Right atrium auricular region (tissue), 2 donors: ENCODE measurements at regions not wholly inside any gene's neighbourhood (a gene's known extent, or its start where the extent isn't known, plus 50 kb on each side); places are given as distances from the start of the nearest gene placed in this dataset.
"Not testable (repeated sequence)": the region's sequence is repeated elsewhere in the genome, so short reads cannot be mapped to it uniquely, and the experiment has no call there.

ENCODE experiments used
- DNase-seq: peaks from one replicate; pipeline ENCODE4 v3.0.0-alpha.2; 2019; ENCODE audit warnings: low spot score
- H3K27ac ChIP-seq, 2 donors: fragments of 200-600 bp; sonication (generic); 1 replicate in 1 of 2; 2 replicates in 1 of 2; pipeline ENCODE4 v1.5.1; 2016 to 2019
- H3K27me3 ChIP-seq, 2 donors: fragments of 200-600 bp; sonication (generic); one replicate each; pipeline versions ENCODE4 v1.5.1 to v1.6.0; 2017 to 2019
- H3K36me3 ChIP-seq: fragments of 200-600 bp; sonication (generic); one replicate; pipeline ENCODE4 v1.5.1; 2016
- H3K4me1 ChIP-seq, 2 donors: fragments of 200-600 bp; sonication (generic); one replicate each; pipeline versions ENCODE4 v1.5.1 to v1.6.0; 2017 to 2019
- H3K4me3 ChIP-seq, 2 donors: fragments of 200-600 bp; sonication (generic); 1 replicate in 1 of 2; 2 replicates in 1 of 2; pipeline ENCODE4 v1.5.1; 2017 to 2019; ENCODE audit warnings: mild to moderate bottlenecking in 1 of 2, moderate library complexity in 1 of 2
- H3K9me3 ChIP-seq, 2 donors: fragments of 200-600 bp; sonication (generic); one replicate each; pipeline ENCODE4 v1.5.1; 2019
- TF ChIP-seq, protein P1 (sequence below), 2 donors: fragments of 200-600 bp; sonication (generic); IDR thresholded peaks; one replicate each; pipeline ENCODE4 v1.5.1; 2019; ENCODE audit warnings: antibody characterized with exemption in 2 of 2

DNA sequence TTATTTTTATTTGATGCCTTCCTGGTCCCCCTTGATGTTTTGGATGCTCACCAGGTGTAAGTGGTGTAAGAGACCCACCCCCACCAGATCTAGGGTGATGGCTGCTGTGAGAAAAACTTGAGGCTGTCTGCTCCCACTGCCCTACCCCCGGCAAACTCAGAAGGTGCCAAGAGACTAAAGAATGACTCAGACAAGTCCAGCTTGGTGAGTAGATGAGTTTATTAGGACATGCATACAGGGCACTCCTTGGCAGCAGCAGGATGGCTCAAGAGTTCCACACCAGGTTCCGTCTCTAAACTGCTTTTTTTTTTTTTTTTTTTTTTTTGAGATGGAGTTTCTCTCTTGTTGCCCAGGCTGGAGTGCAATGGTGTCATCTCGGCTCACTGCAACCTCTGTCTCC lies 84.0 kb upstream of the HPF1 start:
- Histone ChIP-seq H3K36me3 (no peaks in the 10 kb centered on the region), H3K9me3 (no peaks in the 10 kb centered on the region), H3K27ac (no peak overlapping the region), H3K4me3 (no peak overlapping the region), H3K4me1 (no peaks in the 10 kb centered on the region), H3K27me3 (no peaks in the 10 kb centered on the region)
- no peak for DNase-seq
- TF ChIP-seq, protein P1, sequence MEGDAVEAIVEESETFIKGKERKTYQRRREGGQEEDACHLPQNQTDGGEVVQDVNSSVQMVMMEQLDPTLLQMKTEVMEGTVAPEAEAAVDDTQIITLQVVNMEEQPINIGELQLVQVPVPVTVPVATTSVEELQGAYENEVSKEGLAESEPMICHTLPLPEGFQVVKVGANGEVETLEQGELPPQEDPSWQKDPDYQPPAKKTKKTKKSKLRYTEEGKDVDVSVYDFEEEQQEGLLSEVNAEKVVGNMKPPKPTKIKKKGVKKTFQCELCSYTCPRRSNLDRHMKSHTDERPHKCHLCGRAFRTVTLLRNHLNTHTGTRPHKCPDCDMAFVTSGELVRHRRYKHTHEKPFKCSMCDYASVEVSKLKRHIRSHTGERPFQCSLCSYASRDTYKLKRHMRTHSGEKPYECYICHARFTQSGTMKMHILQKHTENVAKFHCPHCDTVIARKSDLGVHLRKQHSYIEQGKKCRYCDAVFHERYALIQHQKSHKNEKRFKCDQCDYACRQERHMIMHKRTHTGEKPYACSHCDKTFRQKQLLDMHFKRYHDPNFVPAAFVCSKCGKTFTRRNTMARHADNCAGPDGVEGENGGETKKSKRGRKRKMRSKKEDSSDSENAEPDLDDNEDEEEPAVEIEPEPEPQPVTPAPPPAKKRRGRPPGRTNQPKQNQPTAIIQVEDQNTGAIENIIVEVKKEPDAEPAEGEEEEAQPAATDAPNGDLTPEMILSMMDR (IDR thresholded peaks at IDR 0.05), result no peak

GRCh38 chr4:169840554-169840953 lies 82.8 kb upstream of the HPF1 start:
- H3K9me3 ChIP-seq, result no peaks in the 10 kb centered on the region
- no peak overlapping the region for H3K27ac ChIP-seq
- H3K27me3 ChIP-seq, result no peaks in the 10 kb centered on the region
- no peak for DNase-seq
- no peak overlapping the region for H3K4me3 ChIP-seq
- H3K36me3 ChIP-seq, result no peaks in the 10 kb centered on the region
- no peaks in the 10 kb centered on the region for H3K4me1 ChIP-seq
- TF ChIP-seq, protein P1 (IDR thresholded peaks at IDR 0.05), result no peak

DNA sequence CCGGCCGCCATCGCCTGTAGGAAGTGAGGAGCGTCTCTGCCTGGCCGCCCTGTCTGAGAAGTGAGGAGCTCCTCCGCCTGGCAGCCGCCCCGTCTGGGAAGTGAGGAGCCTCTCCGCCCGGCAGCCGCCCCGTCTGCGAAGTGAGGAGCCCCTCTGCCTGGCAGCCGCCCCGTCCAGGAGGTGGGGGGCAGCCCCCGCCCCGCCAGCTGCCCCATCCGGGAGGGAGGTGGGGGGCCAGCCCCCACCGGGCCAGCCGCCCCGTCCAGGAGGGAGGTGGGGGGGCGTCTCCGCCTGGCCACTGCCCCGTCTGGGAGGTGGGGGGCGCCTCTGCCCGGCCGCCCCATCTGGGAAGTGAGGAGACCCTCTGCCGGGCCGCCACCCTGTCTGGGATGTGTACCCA lies 70.6 kb upstream of the HPF1 start:
- not testable (repeated sequence) for H3K36me3 ChIP-seq, H3K4me1 ChIP-seq, DNase-seq, H3K27me3 ChIP-seq, H3K4me3 ChIP-seq, H3K27ac ChIP-seq, H3K9me3 ChIP-seq

- Histone ChIP-seq H3K9me3 (no peaks in the 10 kb centered on the region), H3K4me3 (no peak overlapping the region), H3K4me1 (no peaks in the 10 kb centered on the region), H3K27me3 (no peaks in the 10 kb centered on the region), H3K36me3 (no peaks in the 10 kb centered on the region), H3K27ac (no peak overlapping the region)
- TF ChIP-seq, protein P1 (IDR thresholded peaks at IDR 0.05), result no peak
- DNase-seq, result no peak
Observed at GRCh38 chr4:169826634-169827187, 69.0 kb upstream of the HPF1 start.

GRCh38 chr4:169823685-169824084 lies 65.9 kb upstream of the HPF1 start:
- Histone ChIP-seq H3K4me1 (no peaks in the 10 kb centered on the region), H3K27ac (no peak overlapping the region), H3K36me3 (no peaks in the 10 kb centered on the region), H3K27me3 (no peaks in the 10 kb centered on the region), H3K9me3 (no peaks in the 10 kb centered on the region), H3K4me3 (no peak overlapping the region)
- TF ChIP-seq, protein P1 (IDR thresholded peaks at IDR 0.05), result no peak
- DNase-seq, result no peak

GRCh38 chr4:169821402-169821801 lies 63.7 kb upstream of the HPF1 start:
- no peak for DNase-seq
- Histone ChIP-seq H3K4me1 (no peaks in the 10 kb centered on the region), H3K27ac (no peak overlapping the region), H3K36me3 (no peaks in the 10 kb centered on the region), H3K27me3 (no peaks in the 10 kb centered on the region), H3K4me3 (no peak overlapping the region), H3K9me3 (no peaks in the 10 kb centered on the region)
- TF ChIP-seq, protein P1 (IDR thresholded peaks at IDR 0.05), result no peak
